ENCODE measurements at regions not wholly inside any gene's neighbourhood (a gene's known extent, or its start where the extent isn't known, plus 50 kb on each side); places are given as distances from the start of the nearest gene placed in this dataset.
A peak's percentile ranks its signal among the peaks of the same experiment; 100 is the strongest.

DNA sequence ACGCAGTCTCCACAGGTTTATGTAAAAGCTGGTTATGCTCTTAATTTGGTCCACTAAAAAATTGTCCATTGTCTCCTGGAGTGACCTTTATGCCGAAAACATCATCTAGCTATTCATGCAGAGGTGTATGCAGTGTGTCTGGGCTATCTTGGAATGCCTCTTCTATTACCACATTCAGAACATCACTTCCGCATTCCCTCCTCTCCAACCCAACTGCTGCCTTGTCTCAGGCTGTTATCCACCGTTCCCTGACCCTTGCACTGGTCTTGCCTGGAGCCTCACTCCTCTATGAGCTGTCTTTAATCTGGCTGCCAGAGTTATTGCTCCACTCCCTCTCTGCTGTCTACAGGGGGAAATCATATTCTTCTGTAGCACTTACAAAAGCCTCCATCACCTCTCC lies 214.1 kb upstream of the ANKRD55 start (continued):
- TF ChIP-seq SIX4 (CRISPR knock-in tag; IDR thresholded peaks at IDR 0.05), result peak; percentile 29; the same call in 1 of the 2 replicates
- 0 out of 2 replicates have a peak, but pooled peaks have one; percentile 17 for TF ChIP-seq MIXL1 (CRISPR knock-in tag; IDR thresholded peaks at IDR 0.05)
- TF ChIP-seq CBX5 (CRISPR knock-in tag; IDR thresholded peaks at IDR 0.05; ENCODE audit: borderline replicate concordance), result 0 out of 2 replicates have a peak, but pooled peaks have one; percentile 46
- TF ChIP-seq GABPB1 (CRISPR knock-in tag; IDR thresholded peaks at IDR 0.05), result peak; percentile 42; the same call in 1 of the 2 replicates
- peak; percentile 22; the same call in 1 of the 2 replicates for TF ChIP-seq ZNF331 (CRISPR knock-in tag; IDR thresholded peaks at IDR 0.05)
- no peak for TF ChIP-seq SRY (CRISPR knock-in tag; IDR thresholded peaks at IDR 0.05)
- no peak for TF ChIP-seq JUND (CRISPR knock-in tag; IDR thresholded peaks at IDR 0.05)
- no peak for TF ChIP-seq NFATC3 (CRISPR knock-in tag; IDR thresholded peaks at IDR 0.05)
- TF ChIP-seq ZNF263 (CRISPR knock-in tag; IDR thresholded peaks at IDR 0.05), result no peak
- TF ChIP-seq, protein P1, sequence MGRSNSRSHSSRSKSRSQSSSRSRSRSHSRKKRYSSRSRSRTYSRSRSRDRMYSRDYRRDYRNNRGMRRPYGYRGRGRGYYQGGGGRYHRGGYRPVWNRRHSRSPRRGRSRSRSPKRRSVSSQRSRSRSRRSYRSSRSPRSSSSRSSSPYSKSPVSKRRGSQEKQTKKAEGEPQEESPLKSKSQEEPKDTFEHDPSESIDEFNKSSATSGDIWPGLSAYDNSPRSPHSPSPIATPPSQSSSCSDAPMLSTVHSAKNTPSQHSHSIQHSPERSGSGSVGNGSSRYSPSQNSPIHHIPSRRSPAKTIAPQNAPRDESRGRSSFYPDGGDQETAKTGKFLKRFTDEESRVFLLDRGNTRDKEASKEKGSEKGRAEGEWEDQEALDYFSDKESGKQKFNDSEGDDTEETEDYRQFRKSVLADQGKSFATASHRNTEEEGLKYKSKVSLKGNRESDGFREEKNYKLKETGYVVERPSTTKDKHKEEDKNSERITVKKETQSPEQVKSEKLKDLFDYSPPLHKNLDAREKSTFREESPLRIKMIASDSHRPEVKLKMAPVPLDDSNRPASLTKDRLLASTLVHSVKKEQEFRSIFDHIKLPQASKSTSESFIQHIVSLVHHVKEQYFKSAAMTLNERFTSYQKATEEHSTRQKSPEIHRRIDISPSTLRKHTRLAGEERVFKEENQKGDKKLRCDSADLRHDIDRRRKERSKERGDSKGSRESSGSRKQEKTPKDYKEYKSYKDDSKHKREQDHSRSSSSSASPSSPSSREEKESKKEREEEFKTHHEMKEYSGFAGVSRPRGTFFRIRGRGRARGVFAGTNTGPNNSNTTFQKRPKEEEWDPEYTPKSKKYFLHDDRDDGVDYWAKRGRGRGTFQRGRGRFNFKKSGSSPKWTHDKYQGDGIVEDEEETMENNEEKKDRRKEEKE (IDR thresholded peaks at IDR 0.05), result no peak
- TF ChIP-seq KDM2A (CRISPR knock-in tag; IDR thresholded peaks at IDR 0.05; ENCODE audit: borderline replicate concordance, low read depth), result peak; percentile 55; the same call in 1 of the 2 replicates
- TF ChIP-seq, protein P2, sequence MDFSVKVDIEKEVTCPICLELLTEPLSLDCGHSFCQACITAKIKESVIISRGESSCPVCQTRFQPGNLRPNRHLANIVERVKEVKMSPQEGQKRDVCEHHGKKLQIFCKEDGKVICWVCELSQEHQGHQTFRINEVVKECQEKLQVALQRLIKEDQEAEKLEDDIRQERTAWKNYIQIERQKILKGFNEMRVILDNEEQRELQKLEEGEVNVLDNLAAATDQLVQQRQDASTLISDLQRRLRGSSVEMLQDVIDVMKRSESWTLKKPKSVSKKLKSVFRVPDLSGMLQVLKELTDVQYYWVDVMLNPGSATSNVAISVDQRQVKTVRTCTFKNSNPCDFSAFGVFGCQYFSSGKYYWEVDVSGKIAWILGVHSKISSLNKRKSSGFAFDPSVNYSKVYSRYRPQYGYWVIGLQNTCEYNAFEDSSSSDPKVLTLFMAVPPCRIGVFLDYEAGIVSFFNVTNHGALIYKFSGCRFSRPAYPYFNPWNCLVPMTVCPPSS (IDR thresholded peaks at IDR 0.05), result no peak
- peak; percentile 70 for TF ChIP-seq ZSCAN31 (CRISPR knock-in tag; IDR thresholded peaks at IDR 0.05; ENCODE audit: low read depth)
- no peak for TF ChIP-seq RAD51 (IDR thresholded peaks at IDR 0.05; ENCODE audit: borderline replicate concordance)
- TF ChIP-seq EP300 (IDR thresholded peaks at IDR 0.05; ENCODE audit: low read depth in 2 of 2, low read length in 2 of 2), result peak in 1 of 2 experiments; percentile 79; a peak in 2 of 4 replicates
- peak; percentile 56; the same call in 1 of the 2 replicates for TF ChIP-seq EP300 (CRISPR knock-in tag; IDR thresholded peaks at IDR 0.05; ENCODE audit: borderline replicate concordance)
- TF ChIP-seq ZNF264 (CRISPR knock-in tag; IDR thresholded peaks at IDR 0.05), result peak; percentile 26; the same call in 1 of the 2 replicates
- peak; percentile 82; the same call in 1 of the 2 replicates for TF ChIP-seq RXRA (CRISPR knock-in tag; IDR thresholded peaks at IDR 0.05)
- TF ChIP-seq HDAC2 (CRISPR knock-in tag; IDR thresholded peaks at IDR 0.05), result peak; percentile 79
- no peak for TF ChIP-seq ZNF274 (CRISPR knock-in tag; IDR thresholded peaks at IDR 0.05)
- no peak for TF ChIP-seq ZC3H4 (CRISPR knock-in tag; IDR thresholded peaks at IDR 0.05; ENCODE audit: borderline replicate concordance)
- TF ChIP-seq SOX5 (CRISPR knock-in tag; IDR thresholded peaks at IDR 0.05; ENCODE audit: borderline replicate concordance), result peak; percentile 70
- peak; percentile 67 for TF ChIP-seq POGZ (CRISPR knock-in tag; IDR thresholded peaks at IDR 0.05)
- 0 out of 2 replicates have a peak, but pooled peaks have one; percentile 70 for TF ChIP-seq ZNF557 (CRISPR knock-in tag; IDR thresholded peaks at IDR 0.05)
- peak; percentile 52; the same call in 1 of the 2 replicates for TF ChIP-seq FOXK1 (CRISPR knock-in tag; IDR thresholded peaks at IDR 0.05; ENCODE audit: borderline replicate concordance, low read depth)
- TF ChIP-seq FOXA3 (CRISPR knock-in tag; IDR thresholded peaks at IDR 0.05), result peak; percentile 54
- TF ChIP-seq ZBTB7B (CRISPR knock-in tag; IDR thresholded peaks at IDR 0.05), result 0 out of 2 replicates have a peak, but pooled peaks have one; percentile 38
- TF ChIP-seq, protein P3, sequence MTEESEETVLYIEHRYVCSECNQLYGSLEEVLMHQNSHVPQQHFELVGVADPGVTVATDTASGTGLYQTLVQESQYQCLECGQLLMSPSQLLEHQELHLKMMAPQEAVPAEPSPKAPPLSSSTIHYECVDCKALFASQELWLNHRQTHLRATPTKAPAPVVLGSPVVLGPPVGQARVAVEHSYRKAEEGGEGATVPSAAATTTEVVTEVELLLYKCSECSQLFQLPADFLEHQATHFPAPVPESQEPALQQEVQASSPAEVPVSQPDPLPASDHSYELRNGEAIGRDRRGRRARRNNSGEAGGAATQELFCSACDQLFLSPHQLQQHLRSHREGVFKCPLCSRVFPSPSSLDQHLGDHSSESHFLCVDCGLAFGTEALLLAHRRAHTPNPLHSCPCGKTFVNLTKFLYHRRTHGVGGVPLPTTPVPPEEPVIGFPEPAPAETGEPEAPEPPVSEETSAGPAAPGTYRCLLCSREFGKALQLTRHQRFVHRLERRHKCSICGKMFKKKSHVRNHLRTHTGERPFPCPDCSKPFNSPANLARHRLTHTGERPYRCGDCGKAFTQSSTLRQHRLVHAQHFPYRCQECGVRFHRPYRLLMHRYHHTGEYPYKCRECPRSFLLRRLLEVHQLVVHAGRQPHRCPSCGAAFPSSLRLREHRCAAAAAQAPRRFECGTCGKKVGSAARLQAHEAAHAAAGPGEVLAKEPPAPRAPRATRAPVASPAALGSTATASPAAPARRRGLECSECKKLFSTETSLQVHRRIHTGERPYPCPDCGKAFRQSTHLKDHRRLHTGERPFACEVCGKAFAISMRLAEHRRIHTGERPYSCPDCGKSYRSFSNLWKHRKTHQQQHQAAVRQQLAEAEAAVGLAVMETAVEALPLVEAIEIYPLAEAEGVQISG (CRISPR knock-in tag; IDR thresholded peaks at IDR 0.05), result peak; percentile 53; the same call in 1 of the 2 replicates

Data from HepG2 (cell line).